AG08395 (cell line): ENCODE measurements at regions not wholly inside any gene's neighbourhood (a gene's known extent, or its start where the extent isn't known, plus 50 kb on each side); places are given as distances from the start of the nearest gene placed in this dataset.

Experiments
- DNase-seq: peaks from one replicate; pipeline ENCODE4 v3.0.0; 2012; ENCODE audit warnings: mixed read lengths, low spot score

DNA sequence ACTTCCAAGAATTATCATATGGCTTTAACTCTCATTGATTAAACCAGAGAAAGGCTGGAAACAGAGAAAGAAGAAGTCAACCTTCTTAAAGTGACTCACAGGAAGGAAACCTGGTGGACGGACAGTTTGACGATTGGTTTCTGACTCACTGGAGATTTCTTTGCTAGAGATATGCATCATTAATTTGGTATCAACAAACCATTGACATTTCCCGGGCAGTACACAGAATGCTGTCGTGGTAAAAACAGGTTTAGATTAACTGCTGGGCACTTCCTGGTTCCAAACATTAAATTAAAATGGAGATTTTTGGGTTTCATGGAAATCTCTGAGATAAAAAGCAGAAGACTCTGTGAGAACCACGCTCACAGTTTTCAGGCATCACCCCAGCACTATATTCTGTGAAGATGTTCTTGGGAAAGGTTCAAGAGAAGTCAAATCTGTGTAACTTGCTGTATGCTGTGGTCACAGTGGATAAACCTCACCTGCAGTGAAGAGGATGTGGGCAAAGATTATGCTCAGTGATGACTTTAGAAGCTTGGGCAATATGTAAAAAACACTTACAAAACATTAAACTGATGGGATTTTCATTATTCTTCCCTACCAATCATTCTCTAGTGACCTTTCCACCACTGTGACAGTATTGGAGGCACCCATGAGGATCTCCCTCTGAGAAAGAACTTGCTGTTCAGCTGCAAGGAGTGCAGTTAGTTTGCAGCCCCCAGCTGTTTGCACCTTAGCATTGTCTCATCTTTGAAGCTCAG is 61.1 kb upstream of the CD44 start:
- no peak for DNase-seq

GRCh38 chr11:35078470-35078735 is 60.6 kb upstream of the CD44 start:
- DNase-seq: no peak

GRCh38 chr11:35079611-35080010 is 59.4 kb upstream of the CD44 start:
- DNase-seq: no peak

GRCh38 chr11:35082321-35083180 is 56.4 kb upstream of the CD44 start:
- DNase-seq: peak; percentile 92

- no peak for DNase-seq
These were observed 55.9 kb upstream of the CD44 start for GRCh38 chr11:35083181-35083430.

DNA sequence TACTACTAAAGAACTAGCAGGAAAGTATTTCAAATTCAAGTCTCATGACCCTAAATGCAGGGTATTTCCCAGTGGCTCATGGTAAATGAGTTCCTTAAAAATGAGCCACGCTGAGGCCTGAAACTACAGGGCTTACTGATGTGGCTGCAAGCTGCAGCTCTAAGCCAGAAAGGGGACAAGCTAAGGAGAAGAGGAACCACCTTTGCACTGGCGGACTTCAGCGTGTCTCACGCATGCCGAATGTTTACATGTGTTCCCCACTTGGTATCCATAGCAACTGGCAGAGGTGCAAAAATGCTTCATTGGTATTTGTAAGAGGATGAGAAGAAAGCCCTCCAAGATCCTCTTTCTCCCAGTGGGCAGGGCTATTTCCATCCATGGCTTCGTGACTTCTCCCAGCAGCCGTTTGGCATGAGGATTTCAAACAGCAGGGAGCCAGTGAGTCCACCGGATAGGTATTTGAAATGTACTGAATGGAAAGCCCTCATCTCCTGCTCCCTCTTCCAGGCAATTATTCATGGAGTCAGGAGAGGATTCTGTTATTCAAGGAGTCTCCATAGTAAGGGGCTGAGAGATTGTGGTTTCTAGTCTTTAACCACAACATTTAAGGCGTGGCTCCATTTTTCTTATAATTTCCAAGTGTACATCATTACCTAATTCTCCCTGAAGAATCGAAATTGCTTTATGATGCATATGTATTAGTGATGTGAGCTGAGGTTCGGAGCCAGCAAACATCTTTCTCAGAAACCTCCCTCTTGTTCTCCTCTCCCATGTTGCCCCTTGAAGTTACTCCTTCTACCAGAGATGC is 55.3 kb upstream of the CD44 start:
- DNase-seq: peak; percentile 95

DNA sequence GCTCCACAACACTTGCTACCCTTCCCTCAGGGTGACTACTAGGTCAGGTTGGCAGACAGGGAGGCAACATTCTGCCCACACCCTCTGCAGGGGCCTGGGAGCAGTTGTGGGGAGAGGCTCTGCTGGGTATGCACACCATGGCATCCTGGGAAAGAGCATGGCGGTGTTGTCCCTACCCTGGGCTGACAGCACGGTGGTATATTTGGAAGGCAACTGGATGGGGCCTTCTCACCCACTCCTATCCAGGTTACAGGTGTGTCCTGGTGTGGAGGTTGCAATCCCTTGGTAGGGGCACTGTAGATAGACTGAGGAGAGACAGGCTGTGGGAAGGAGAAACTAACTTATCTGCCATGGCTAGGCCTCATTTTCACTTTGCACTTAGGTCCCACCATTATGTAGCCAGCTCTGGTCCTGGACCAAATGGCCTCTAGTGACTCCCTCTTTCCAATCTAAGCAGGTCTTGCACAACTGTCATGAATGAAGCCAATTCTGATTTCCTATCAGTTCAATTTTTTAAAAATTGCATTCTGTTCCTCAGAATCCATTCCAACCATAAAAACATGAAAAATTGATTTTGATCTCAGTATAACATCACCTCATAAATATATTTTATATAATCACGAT is 54.0 kb upstream of the CD44 start:
- no peak for DNase-seq

DNA sequence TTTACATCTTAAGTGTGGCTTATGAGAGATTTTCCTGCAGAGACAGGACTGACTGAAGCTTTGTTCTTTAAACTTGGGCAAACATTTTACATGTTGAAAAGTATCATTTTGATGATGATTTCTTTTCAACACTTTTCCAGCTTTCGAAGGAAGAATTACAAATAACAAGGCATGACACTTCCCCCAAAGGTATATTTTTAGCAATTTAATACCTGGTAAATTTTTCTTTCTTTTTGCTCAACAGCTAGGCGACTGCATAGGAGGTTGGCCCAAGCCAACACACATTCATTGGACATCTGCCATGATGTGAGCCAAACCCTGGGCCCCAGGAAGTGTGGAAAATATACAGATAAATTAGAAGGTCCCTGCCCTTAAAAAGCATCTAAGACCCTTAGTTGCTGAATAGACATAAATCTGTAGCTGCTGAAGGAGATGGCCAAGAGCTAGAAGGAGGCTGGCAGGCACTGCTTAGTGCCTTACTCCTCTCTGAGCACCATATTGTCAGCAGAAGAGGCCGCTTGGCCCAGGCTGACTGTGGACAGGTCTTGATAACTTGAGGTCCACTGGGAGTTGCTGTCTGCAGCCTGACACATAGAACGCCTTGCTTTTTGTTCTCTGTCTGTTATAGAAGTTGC is 53.3 kb upstream of the CD44 start:
- no peak for DNase-seq

DNA sequence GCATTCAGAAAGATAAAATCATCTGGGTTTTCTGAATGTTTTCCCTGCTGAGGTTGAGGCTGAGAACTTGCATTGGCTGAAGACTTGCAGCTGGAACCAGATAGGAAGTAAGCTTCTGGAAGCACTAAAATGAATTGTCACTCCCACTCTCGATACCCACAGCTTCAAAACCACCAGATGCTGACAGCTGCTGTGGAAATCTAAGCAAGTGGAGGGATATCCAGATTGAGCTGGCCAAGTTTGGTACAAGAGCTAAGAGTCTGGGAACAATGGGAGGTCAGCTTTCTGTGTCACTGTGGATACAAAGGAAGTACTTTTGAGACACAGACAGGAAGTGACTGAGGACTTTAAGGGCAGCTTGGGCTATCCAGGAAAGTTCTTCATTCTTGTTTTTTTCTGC is 51.3 kb upstream of the CD44 start:
- no peak for DNase-seq

GRCh38 chr11:35088226-35088625 is 50.7 kb upstream of the CD44 start:
- no peak for DNase-seq

DNA sequence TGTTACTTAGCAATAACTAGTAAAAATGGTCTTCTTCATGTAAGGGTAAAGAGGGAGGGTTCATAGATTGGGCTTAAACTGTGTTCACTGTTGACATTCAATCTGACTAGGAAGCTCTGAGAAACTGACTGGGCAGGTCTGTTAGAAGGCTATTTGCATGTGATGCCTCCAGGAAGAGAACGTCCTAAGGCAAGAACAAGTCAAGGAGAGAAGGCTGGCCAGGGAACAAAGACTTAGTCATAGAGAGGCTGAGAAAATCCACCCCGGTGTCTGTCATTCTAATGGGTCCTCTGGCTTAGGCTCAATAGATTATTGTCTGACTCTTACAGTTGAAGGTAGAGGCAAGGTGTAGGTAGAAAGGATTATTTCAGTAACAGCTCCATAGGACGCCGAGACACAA is 50.3 kb upstream of the CD44 start:
- DNase-seq: peak; percentile 30
